Neuronal stem cell (in vitro differentiated cells): ENCODE measurements at regions not wholly inside any gene's neighbourhood (a gene's known extent, or its start where the extent isn't known, plus 50 kb on each side); places are given as distances from the start of the nearest gene placed in this dataset.

Experiments used
- DNase-seq: peaks from one replicate; pipeline ENCODE4 v3.0.0-alpha.2; 2013; ENCODE audit warnings: low spot score
- H2AFZ ChIP-seq: one replicate; pipeline ENCODE4 v1.6.1; 2013; ENCODE audit warnings: mild to moderate bottlenecking, low read length, inconsistent platforms
- H2AK5ac ChIP-seq: 2 replicates; pipeline ENCODE4 v1.6.1; 2013; ENCODE audit warnings: low read depth, mild to moderate bottlenecking, inconsistent platforms, low read length, moderate library complexity, mixed read lengths
- H2BK120ac ChIP-seq: 2 replicates; pipeline ENCODE4 v1.6.1; 2013; ENCODE audit warnings: low read depth, mild to moderate bottlenecking, inconsistent platforms, low read length, moderate library complexity, mixed read lengths
- H2BK12ac ChIP-seq: one replicate; pipeline ENCODE4 v1.6.1; 2013; ENCODE audit warnings: low read length, inconsistent platforms
- H2BK15ac ChIP-seq: 2 replicates; pipeline ENCODE4 v1.6.1; 2013; ENCODE audit warnings: mild to moderate bottlenecking, low read length, inconsistent platforms, mixed read lengths
- H2BK5ac ChIP-seq: one replicate; pipeline ENCODE4 v1.6.1; 2013; ENCODE audit warnings: inconsistent platforms, mild to moderate bottlenecking, low read length, moderate library complexity
- H3K14ac ChIP-seq: one replicate; pipeline ENCODE4 v1.6.1; 2013; ENCODE audit warnings: low read length, inconsistent platforms
- H3K18ac ChIP-seq: 2 replicates; pipeline ENCODE4 v1.6.1; 2013; ENCODE audit warnings: low read length, inconsistent platforms
- H3K23ac ChIP-seq: 2 replicates; pipeline ENCODE4 v1.6.1; 2013; ENCODE audit warnings: low read depth, mild to moderate bottlenecking, mixed read lengths, low read length, inconsistent platforms; ENCODE audit not compliant: poor library complexity
- H3K27ac ChIP-seq: replicated peaks from 3 replicates; pipeline ENCODE4 v1.5.1; 2013; ENCODE audit warnings: low read length, inconsistent platforms
- H3K27me3 ChIP-seq, 3 experiments: 2 replicates each; pipeline ENCODE4 v1.6.1; 2013; ENCODE audit warnings: low read length in 3 of 3, mild to moderate bottlenecking in 2 of 3, inconsistent platforms in 1 of 3, low read depth in 1 of 3, mixed read lengths in 1 of 3, moderate library complexity in 1 of 3; ENCODE audit not compliant: control insufficient read depth in 3 of 3, insufficient read depth in 3 of 3
- H3K36me3 ChIP-seq, 2 donors: replicated peaks in 1 of 2; 2 replicates each; pipeline ENCODE4 v1.6.1; 2013; ENCODE audit warnings: low read length in 2 of 2; ENCODE audit not compliant: control insufficient read depth in 2 of 2, insufficient read depth in 2 of 2
- H3K4ac ChIP-seq: 2 replicates; pipeline ENCODE4 v1.6.1; 2013; ENCODE audit warnings: inconsistent platforms, mild to moderate bottlenecking, low read length, moderate library complexity
- H3K4me1 ChIP-seq, 2 donors: 1 replicate in 1 of 2; 2 replicates in 1 of 2; pipeline ENCODE4 v1.6.1; 2013; ENCODE audit warnings: low read length in 2 of 2, low read depth in 1 of 2; ENCODE audit not compliant: control insufficient read depth in 2 of 2, insufficient read depth in 1 of 2
- H3K4me2 ChIP-seq: one replicate; pipeline ENCODE4 v1.6.1; 2013; ENCODE audit warnings: mild to moderate bottlenecking, low read length, inconsistent platforms; ENCODE audit not compliant: insufficient read depth, poor library complexity, severe bottlenecking
- H3K4me3 ChIP-seq, 2 donors: 2 replicates each; pipeline ENCODE4 v1.5.1; 2013; ENCODE audit warnings: low read length in 2 of 2, mild to moderate bottlenecking in 2 of 2, inconsistent platforms in 1 of 2, moderate library complexity in 1 of 2
- H3K79me1 ChIP-seq: one replicate; pipeline ENCODE4 v1.6.1; 2013; ENCODE audit warnings: low read depth, mild to moderate bottlenecking, inconsistent platforms, low read length, moderate library complexity
- H3K9ac ChIP-seq: one replicate; pipeline ENCODE4 v1.6.1; 2013; ENCODE audit warnings: mild to moderate bottlenecking, low read depth, low read length, inconsistent platforms; ENCODE audit not compliant: poor library complexity
- H3K9me3 ChIP-seq, 2 donors: replicated peaks in 1 of 2; 2 replicates each; pipeline versions ENCODE3 to v1.6.1; 2013; ENCODE audit warnings: low read length in 2 of 2, mild to moderate bottlenecking in 2 of 2, inconsistent platforms in 1 of 2, low read depth in 1 of 2, mixed read lengths in 1 of 2, moderate library complexity in 1 of 2; ENCODE audit not compliant: control insufficient read depth in 2 of 2, insufficient read depth in 1 of 2
- H4K8ac ChIP-seq: one replicate; pipeline ENCODE4 v1.6.1; 2013; ENCODE audit warnings: low read depth, mild to moderate bottlenecking, inconsistent platforms, low read length, moderate library complexity
- H4K91ac ChIP-seq: one replicate; pipeline ENCODE4 v1.6.1; 2013; ENCODE audit warnings: low read length, low read depth, mild to moderate bottlenecking, inconsistent platforms; ENCODE audit not compliant: poor library complexity
- WGBS, 2 donors: extraction: QIAGEN DNeasy Blood & Tissue Kit; methylation state at CpG; one replicate each; pipeline ENCODE4 v1.1.7; 2013; ENCODE audit warnings: missing lambda C conversion rate in 2 of 2, mixed read lengths in 1 of 2; ENCODE audit not compliant: insufficient read length in 2 of 2, insufficient replicate concordance in 1 of 2; ENCODE audit errors: extremely low coverage in 2 of 2; 5-methylcytosine and 5-hydroxymethylcytosine counted together

DNA sequence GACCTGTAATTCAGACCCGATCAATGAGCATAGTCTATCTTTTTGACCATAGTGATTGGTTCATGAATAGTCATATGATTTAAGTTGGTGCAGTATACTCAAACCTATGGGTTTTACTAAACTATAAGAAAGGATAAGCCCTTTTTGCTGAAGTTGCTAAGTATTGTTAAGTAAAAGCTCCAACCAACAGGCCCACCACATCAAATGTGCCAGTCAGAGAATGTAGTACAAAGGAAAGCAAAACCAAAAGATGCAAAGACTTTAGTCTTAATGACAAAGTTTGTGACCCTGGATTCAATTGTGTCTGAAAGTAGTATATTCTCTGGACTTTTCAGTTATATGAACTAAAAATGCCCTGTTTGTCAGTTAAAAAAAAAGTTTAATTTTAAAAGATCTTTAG lies 208.1 kb upstream of the TET2 start:
- Histone ChIP-seq H3K4ac (no peak overlapping the region), H2BK5ac (no peak overlapping the region), H3K14ac (no peak overlapping the region), H2AFZ (no peak overlapping the region), H3K4me2 (no peak overlapping the region), H3K27ac (no peak overlapping the region), H3K4me1 (no peaks in the 10 kb centered on the region), H3K27me3 (no peaks in the 10 kb centered on the region), H4K91ac (no peak overlapping the region), H3K18ac (no peak overlapping the region), H3K9ac (no peak overlapping the region), H2AK5ac (no peak overlapping the region), H2BK12ac (no peak overlapping the region), H2BK15ac (no peak overlapping the region), H3K4me3 (no peak overlapping the region), H3K79me1 (no peaks in the 10 kb centered on the region), H4K8ac (no peak overlapping the region), H3K23ac (no peak overlapping the region), H3K36me3 (no peaks in the 10 kb centered on the region), H3K9me3 (no peaks in the 10 kb centered on the region), H2BK120ac (no peak overlapping the region)
- DNase-seq = no peak
- no CpG with 5 or more reads among the region's 1 CpG for WGBS, 2 donors

DNA sequence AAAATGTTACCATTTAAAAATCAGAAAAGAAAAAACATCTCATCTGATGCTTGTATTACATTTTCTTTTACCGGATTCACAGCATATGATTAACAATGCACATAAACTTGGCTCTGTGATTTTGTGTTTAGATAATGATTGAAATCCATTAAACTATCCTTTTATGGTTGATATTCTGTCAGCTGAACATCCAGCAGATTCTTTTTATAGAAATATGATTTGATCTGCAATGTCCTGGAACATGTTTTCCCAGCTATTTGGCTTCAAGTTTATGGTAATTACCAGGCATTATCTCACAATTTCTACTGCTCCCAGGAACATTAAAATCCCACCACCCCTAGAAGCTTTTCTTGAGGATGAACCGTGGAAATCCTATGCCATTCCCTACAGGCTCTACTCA lies 205.7 kb upstream of the TET2 start:
- no peak overlapping the region for H3K14ac ChIP-seq
- no peaks in the 10 kb centered on the region for H3K4me1 ChIP-seq
- H3K4ac ChIP-seq = no peak overlapping the region
- H2BK15ac ChIP-seq = no peak overlapping the region
- H3K79me1 ChIP-seq = no peaks in the 10 kb centered on the region
- no peaks in the 10 kb centered on the region for H3K36me3 ChIP-seq
- H3K27ac ChIP-seq = no peak overlapping the region
- H2BK5ac ChIP-seq = no peak overlapping the region
- H2BK12ac ChIP-seq = no peak overlapping the region
- H2BK120ac ChIP-seq = no peak overlapping the region
- no peaks in the 10 kb centered on the region for H3K9me3 ChIP-seq
- H3K18ac ChIP-seq = no peak overlapping the region
- no peak overlapping the region for H4K8ac ChIP-seq
- H3K4me3 ChIP-seq = no peak overlapping the region
- no peak overlapping the region for H2AK5ac ChIP-seq
- H3K23ac ChIP-seq = no peak overlapping the region
- H3K27me3 ChIP-seq = no peaks in the 10 kb centered on the region
- no peak overlapping the region for H3K4me2 ChIP-seq
- no peak overlapping the region for H2AFZ ChIP-seq
- no CpG with 5 or more reads among the region's 2 CpGs for WGBS, 2 donors
- no peak overlapping the region for H4K91ac ChIP-seq
- H3K9ac ChIP-seq = no peak overlapping the region
- no peak for DNase-seq

DNA sequence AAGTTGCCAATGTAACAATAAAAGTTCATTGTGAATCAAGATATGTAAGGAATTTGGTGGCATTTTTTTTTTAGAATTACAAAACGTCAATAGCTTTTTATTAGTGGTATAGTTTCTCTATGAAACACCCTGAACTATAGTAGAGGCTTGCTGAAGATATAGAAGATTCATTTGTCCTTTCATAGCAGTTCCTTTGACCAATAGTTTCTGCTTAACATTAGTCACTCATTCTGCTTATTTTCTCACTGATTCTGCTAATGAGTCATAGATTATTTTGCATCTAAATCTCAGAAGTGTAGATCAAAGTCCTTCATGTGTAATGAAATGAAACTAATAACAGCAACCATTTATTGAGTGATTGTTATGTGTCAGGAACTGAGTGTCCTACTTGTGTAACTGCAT lies 205.0 kb upstream of the TET2 start:
- no peak for DNase-seq
- no peaks in the 10 kb centered on the region for H3K79me1 ChIP-seq
- no peak overlapping the region for H2BK15ac ChIP-seq
- no peaks in the 10 kb centered on the region for H3K27me3 ChIP-seq
- H3K18ac ChIP-seq = no peak overlapping the region
- H3K9me3 ChIP-seq = no peaks in the 10 kb centered on the region
- no peak overlapping the region for H2AFZ ChIP-seq
- no peak overlapping the region for H3K4ac ChIP-seq
- no peak overlapping the region for H4K8ac ChIP-seq
- H3K14ac ChIP-seq = no peak overlapping the region
- no peak overlapping the region for H3K9ac ChIP-seq
- no peak overlapping the region for H3K27ac ChIP-seq
- WGBS, 2 donors = no CpG with 5 or more reads among the region's 1 CpG
- H3K4me1 ChIP-seq = no peaks in the 10 kb centered on the region
- no peak overlapping the region for H3K4me2 ChIP-seq
- no peak overlapping the region for H3K4me3 ChIP-seq
- H3K23ac ChIP-seq = no peak overlapping the region
- H2BK120ac ChIP-seq = no peak overlapping the region
- no peak overlapping the region for H2BK12ac ChIP-seq
- no peak overlapping the region for H2AK5ac ChIP-seq
- no peak overlapping the region for H4K91ac ChIP-seq
- no peak overlapping the region for H2BK5ac ChIP-seq
- H3K36me3 ChIP-seq = no peaks in the 10 kb centered on the region

GRCh38 chr4:104942990-104943743 lies 203.5 kb upstream of the TET2 start:
- Histone ChIP-seq H2BK12ac (no peak overlapping the region), H4K91ac (no peak overlapping the region), H3K18ac (no peak overlapping the region), H3K36me3 (no peaks in the 10 kb centered on the region), H2BK120ac (no peak overlapping the region), H3K27me3 (no peaks in the 10 kb centered on the region), H3K14ac (no peak overlapping the region), H3K23ac (no peak overlapping the region), H2AK5ac (no peak overlapping the region), H4K8ac (no peak overlapping the region), H2BK15ac (no peak overlapping the region), H2AFZ (no peak overlapping the region), H3K9ac (no peak overlapping the region), H3K4me2 (no peak overlapping the region), H3K9me3 (no peaks in the 10 kb centered on the region), H3K27ac (no peak overlapping the region), H2BK5ac (no peak overlapping the region), H3K79me1 (no peaks in the 10 kb centered on the region), H3K4me1 (no peaks in the 10 kb centered on the region), H3K4ac (no peak overlapping the region), H3K4me3 (no peak overlapping the region)
- no CpG with 5 or more reads among the region's 6 CpGs for WGBS, 2 donors
- no peak for DNase-seq
